ENCODE measurements at regions not wholly inside any gene's neighbourhood (a gene's known extent, or its start where the extent isn't known, plus 50 kb on each side); places are given as distances from the start of the nearest gene placed in this dataset.

DNA sequence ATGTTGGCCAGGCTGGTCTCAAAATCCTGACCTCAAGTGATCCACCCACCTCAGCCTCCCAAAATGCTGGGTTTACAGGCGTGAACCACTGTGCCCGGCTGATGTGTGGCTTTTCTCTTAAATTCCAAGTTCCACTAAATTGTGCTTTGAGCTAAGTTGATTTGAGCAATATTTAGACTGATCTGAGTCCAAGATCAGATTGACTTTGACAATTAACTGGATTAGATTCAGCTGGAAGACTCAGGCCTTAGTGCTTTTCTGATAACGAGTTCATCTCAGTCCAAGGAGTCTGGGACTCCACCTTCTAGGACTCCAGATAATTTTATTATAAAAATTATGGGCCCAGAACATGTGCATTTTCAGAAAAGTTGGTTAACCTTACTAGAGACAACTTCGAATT lies 94.4 kb upstream of the FAM174B start:
- Histone ChIP-seq H3K4me2 (ENCODE audit: insufficient read depth, low read length) (no peak overlapping the region), H3K4me3 (replicated peaks in 1 of 3; ENCODE audit: insufficient read depth in 1 of 3, low read depth in 1 of 3, low read length in 3 of 3) (no peak overlapping the region), H3K9me3 (replicated peaks; ENCODE audit: control insufficient read depth, insufficient read depth, low read length) (no peaks in the 10 kb centered on the region), H2AFZ (ENCODE audit: low read depth, low read length) (no peak overlapping the region), H3K9ac (replicated peaks; ENCODE audit: extremely low read depth, insufficient read depth, low read length) (no peak overlapping the region), H3K4me1 (ENCODE audit: control insufficient read depth, extremely low read depth, insufficient read depth, low read length) (no peaks in the 10 kb centered on the region), H3K27me3 (ENCODE audit: control insufficient read depth in 2 of 2, insufficient read depth in 2 of 2, low read length in 2 of 2) (no peaks in the 10 kb centered on the region), H3K27ac (ENCODE audit: insufficient read depth, low read depth, low read length) (no peak overlapping the region), H3K36me3 (ENCODE audit: control insufficient read depth in 2 of 2, extremely low read depth in 1 of 2, insufficient read depth in 2 of 2, low read length in 2 of 2) (no peaks in the 10 kb centered on the region), H3K9me1 (replicated peaks; ENCODE audit: control insufficient read depth, extremely low read depth, insufficient read depth, low read length) (no peaks in the 10 kb centered on the region), H4K20me1 (replicated peaks; ENCODE audit: control insufficient read depth, extremely low read depth, insufficient read depth, low read length) (no peaks in the 10 kb centered on the region), H3K79me2 (ENCODE audit: control insufficient read depth, insufficient read depth, low read length) (no peaks in the 10 kb centered on the region)
- intact Hi-C loops (cut with micrococcal nuclease) (no loop called here), dilution Hi-C loops (cut with MboI; ENCODE audit: extremely low pct_ligation_motif_present, low sequenced_read_pairs) (no loop called here)
- CTCF ChIA-PET, result no interaction called here
- FAIRE-seq (no peak), DNase-seq (ENCODE audit: low read depth, low spot score) (no peak)
- no TSS peak for BruUV-seq (replicated peaks)
- POLR2A ChIA-PET, result no interaction called here
- TF ChIP-seq GATA2 (IDR thresholded peaks at IDR 0.05; ENCODE audit: insufficient read depth, insufficient read length, low read depth, low read length) (no peak), POLR2AphosphoS5 (IDR thresholded peaks at IDR 0.05; ENCODE audit: insufficient read depth, low read depth, low read length) (no peak), FOS (IDR thresholded peaks at IDR 0.05; ENCODE audit: borderline replicate concordance, insufficient read depth, low read length) (no peak), MYC (IDR thresholded peaks at IDR 0.05; ENCODE audit: low read depth, low read length) (no peak), JUN (IDR thresholded peaks at IDR 0.05; ENCODE audit: borderline replicate concordance, insufficient read depth, insufficient read length, low read depth) (no peak), EZH2 (IDR thresholded peaks at IDR 0.05; ENCODE audit: borderline replicate concordance, low read depth, low read length, severe bottlenecking) (no peak), POLR2A (IDR thresholded peaks at IDR 0.05; ENCODE audit: low read depth, low read length) (no peak)
- TF ChIP-seq, protein P1, sequence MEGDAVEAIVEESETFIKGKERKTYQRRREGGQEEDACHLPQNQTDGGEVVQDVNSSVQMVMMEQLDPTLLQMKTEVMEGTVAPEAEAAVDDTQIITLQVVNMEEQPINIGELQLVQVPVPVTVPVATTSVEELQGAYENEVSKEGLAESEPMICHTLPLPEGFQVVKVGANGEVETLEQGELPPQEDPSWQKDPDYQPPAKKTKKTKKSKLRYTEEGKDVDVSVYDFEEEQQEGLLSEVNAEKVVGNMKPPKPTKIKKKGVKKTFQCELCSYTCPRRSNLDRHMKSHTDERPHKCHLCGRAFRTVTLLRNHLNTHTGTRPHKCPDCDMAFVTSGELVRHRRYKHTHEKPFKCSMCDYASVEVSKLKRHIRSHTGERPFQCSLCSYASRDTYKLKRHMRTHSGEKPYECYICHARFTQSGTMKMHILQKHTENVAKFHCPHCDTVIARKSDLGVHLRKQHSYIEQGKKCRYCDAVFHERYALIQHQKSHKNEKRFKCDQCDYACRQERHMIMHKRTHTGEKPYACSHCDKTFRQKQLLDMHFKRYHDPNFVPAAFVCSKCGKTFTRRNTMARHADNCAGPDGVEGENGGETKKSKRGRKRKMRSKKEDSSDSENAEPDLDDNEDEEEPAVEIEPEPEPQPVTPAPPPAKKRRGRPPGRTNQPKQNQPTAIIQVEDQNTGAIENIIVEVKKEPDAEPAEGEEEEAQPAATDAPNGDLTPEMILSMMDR (IDR thresholded peaks at IDR 0.05; ENCODE audit: extremely low read depth in 1 of 2, insufficient read depth in 1 of 2, low read depth in 1 of 2, low read length in 2 of 2), result no peak
- TF ChIP-seq, protein P2, sequence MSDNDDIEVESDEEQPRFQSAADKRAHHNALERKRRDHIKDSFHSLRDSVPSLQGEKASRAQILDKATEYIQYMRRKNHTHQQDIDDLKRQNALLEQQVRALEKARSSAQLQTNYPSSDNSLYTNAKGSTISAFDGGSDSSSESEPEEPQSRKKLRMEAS (IDR thresholded peaks at IDR 0.05; ENCODE audit: insufficient read depth, insufficient read length), result no peak
